Ovary (tissue), 3 donors: ENCODE measurements at regions not wholly inside any gene's neighbourhood (a gene's known extent, or its start where the extent isn't known, plus 50 kb on each side); places are given as distances from the start of the nearest gene placed in this dataset.

Experiments
- POLR2A ChIP-seq: fragments of 450-650 bp; IDR thresholded peaks from one replicate; pipeline ENCODE4 v1.6.1; 2017; ENCODE audit warnings: antibody characterized with exemption, mild to moderate bottlenecking, moderate library complexity
- TF ChIP-seq, protein P1 (sequence below), 3 donors: fragments of 450-650 bp in 2 of 3; fragments of 200-600 bp in 1 of 3; IDR thresholded peaks; one replicate each; pipeline versions ENCODE4 v1.5.1 to v1.8.0; 2016 to 2022; ENCODE audit warnings: antibody characterized with exemption in 3 of 3, mild to moderate bottlenecking in 1 of 3
- donor health status: DM: no; HTN: no; CAD: no.

DNA sequence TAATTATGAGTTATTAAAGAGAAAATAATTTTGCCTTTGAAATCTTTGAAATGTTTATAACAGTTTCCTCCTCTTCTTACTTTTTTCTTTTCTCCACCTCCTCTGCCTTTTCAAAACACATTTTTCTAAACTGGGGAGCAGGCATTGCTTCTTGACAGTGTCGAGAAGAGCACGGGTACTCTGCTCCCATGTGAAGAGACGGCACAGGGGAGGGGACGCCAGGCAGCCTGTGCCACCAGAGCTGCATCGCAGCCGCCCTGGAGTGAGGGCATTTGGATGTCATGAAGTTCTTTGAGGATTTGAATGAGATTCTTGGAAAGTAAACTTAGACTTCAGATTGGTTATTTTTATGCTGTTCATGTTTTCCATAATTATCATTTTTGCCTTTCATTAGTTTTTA lies 149.7 kb downstream of the ACTR3B start:
- TF ChIP-seq, protein P1, sequence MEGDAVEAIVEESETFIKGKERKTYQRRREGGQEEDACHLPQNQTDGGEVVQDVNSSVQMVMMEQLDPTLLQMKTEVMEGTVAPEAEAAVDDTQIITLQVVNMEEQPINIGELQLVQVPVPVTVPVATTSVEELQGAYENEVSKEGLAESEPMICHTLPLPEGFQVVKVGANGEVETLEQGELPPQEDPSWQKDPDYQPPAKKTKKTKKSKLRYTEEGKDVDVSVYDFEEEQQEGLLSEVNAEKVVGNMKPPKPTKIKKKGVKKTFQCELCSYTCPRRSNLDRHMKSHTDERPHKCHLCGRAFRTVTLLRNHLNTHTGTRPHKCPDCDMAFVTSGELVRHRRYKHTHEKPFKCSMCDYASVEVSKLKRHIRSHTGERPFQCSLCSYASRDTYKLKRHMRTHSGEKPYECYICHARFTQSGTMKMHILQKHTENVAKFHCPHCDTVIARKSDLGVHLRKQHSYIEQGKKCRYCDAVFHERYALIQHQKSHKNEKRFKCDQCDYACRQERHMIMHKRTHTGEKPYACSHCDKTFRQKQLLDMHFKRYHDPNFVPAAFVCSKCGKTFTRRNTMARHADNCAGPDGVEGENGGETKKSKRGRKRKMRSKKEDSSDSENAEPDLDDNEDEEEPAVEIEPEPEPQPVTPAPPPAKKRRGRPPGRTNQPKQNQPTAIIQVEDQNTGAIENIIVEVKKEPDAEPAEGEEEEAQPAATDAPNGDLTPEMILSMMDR (IDR thresholded peaks at IDR 0.05), result no peak
- no peak for TF ChIP-seq POLR2A
